ENCODE measurements at regions not wholly inside any gene's neighbourhood (a gene's known extent, or its start where the extent isn't known, plus 50 kb on each side); places are given as distances from the start of the nearest gene placed in this dataset.
A peak's percentile ranks its signal among the peaks of the same experiment; 100 is the strongest.

DNA sequence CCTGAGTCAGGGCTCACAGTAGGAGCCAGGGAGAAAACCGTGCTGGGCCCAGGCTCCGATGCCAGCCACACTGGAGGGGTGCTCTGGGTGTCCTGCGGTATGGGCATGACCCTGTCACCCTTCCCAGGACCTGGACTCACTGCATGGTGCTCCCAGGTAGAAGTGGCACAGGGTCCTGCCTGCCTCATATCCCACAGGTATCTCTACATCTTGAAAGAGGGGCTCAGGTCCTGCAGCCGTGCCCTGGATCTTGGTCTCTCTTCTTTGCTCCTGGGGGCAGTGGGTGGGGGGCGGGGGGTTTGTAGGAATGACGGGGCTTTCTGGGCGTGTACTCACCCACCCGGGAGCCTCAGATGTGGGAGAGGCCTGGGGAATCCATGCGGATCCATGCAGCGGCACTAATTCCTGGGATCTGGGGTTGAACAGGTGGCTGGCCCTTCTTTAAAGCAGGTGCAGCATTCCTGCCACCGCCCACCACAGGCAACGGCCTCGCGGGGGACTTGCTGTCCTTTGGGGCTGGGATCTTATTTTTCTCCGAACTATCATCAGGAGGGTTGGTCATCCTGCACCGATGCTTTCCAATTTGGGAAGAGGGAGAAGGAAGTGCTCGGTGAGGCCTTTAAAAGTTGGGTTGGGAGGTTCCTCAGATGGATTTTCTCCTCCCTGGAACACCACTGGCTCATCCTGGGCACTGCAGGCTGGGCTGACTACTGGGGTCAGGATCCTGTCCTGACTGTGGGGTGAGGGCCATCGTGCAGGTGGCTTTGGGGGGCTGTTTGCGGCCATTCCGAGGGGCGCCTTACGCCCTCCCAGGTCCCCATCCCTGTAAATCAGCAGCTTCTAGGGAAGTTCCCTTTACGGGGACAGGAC, 886.4 kb downstream of the BRD1 start:
- no peak for DNase-seq (ENCODE audit: low spot score)

GRCh38 chr22:48940266-48941032, 887.2 kb downstream of the BRD1 start:
- DNase-seq (ENCODE audit: low spot score) = no peak

- no peak for DNase-seq (ENCODE audit: low spot score)
Observed at GRCh38 chr22:48939441-48940265, 888.0 kb downstream of the BRD1 start.

DNA sequence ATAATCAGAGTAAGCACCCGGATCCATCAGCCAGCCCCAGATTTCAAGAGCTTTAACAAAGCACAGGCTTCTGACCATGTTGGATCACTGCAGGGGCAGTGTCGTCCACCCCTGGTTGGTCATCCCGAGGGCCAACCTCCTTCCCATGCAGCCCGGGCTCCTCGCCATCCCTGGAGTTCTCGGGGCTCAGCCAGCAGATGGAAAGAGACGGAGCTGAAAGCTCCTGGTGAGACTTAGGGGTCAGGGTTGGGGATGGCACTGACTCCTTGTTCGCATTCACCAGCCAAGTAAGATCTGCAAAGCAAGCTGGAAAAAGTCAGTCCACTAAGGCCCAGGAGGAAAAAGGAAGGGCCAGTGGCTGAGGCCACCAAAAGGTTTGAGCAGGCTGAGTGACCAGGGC, 888.9 kb downstream of the BRD1 start:
- no peak for DNase-seq (ENCODE audit: low spot score)

GRCh38 chr22:48937032-48937639, 890.5 kb downstream of the BRD1 start:
- DNase-seq (ENCODE audit: low spot score) = no peak

GRCh38 chr22:48936391-48936790, 891.3 kb downstream of the BRD1 start:
- no peak for DNase-seq (ENCODE audit: low spot score)

GRCh38 chr22:48934446-48934845, 893.2 kb downstream of the BRD1 start:
- DNase-seq (ENCODE audit: low spot score) = no peak

- no peak for DNase-seq (ENCODE audit: low spot score)
Observed at GRCh38 chr22:48931452-48931851, 896.2 kb downstream of the BRD1 start.

DNA sequence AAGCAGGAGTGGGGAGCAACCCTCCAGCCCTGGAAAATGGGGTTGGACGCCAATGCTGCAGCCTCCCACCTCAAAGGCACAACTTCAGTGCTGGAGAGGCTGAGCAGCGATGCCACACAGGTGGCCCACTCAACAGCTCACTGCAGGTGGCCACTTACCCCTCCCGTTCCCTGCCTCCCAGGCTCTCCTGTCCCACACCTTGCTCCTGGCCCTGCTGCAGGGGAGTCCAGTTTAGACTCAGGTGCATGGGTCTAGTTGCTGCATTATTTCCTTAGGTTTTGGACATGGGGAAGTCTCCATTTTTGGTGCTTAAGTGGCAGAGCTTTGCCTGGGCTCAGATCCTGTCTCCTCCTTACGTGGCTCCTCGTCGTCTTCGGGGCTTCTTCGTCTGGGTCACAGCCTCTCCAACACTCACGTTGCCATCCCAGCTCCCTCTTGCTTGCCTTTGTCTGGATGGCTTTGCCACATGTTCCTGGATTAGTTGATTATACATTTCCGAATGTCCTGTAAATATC, 898.3 kb downstream of the BRD1 start:
- no peak for DNase-seq (ENCODE audit: low spot score)

DNA sequence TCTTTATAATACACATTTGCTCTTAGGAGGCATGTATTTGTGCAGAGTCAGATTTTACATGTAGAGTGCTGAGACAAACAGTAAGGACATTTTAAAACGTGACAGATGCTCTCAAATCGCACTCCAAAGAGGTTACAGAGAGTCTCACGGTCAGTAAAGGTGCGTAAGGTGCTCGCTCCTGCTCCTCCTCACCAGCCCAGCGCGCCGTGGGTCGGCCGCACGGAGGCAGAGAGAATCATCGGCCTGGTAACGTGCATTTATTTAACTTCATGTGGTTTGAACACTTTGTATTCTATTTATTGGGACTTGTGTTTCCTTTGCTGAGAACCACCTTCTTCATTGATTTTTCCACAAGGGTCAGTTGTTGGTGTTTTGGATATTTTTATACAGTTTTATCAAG, 900.1 kb downstream of the BRD1 start:
- no peak for DNase-seq (ENCODE audit: low spot score)

- no peak for DNase-seq (ENCODE audit: low spot score)
Observed at GRCh38 chr22:48926643-48927042, 901.0 kb downstream of the BRD1 start.

DNA sequence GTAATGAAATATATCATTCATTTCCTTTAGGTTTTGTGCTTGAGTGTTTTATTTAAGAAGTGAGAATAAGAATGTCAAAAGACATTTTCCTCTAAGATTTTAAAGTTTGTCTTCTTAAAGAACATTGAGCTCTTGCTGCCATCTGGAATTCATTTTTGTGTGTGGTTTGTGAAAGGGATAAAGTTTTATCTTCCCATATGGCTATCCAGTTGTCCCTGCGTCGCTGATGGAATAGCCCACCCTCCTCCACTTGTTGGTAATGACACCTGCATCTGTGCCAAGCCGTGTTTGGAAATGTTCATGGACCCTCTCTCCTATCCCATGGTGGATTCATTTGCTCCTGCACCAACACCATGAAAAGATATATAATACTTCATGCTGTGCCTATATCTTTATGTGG, 901.5 kb downstream of the BRD1 start:
- DNase-seq (ENCODE audit: low spot score) = no peak

DNA sequence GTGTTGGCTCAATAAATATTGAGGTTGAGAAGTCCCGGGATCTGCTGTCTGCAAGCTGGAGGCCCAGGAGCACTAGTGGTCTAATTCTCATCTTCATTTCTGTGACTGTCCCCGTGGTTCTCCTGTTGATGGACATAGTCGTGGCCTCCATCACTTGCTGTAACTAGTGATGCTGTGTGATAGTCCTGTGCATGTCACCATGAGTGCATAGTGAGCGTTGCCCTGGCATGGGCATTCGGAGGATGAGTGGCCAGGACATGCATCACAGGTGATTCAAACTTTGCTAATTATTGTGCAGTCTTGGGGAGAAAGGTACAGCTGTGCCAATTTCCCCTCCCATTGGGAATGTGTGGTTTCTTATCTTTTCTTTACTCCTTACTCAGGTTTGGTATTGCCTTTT, 902.2 kb downstream of the BRD1 start:
- no peak for DNase-seq (ENCODE audit: low spot score)

DNA sequence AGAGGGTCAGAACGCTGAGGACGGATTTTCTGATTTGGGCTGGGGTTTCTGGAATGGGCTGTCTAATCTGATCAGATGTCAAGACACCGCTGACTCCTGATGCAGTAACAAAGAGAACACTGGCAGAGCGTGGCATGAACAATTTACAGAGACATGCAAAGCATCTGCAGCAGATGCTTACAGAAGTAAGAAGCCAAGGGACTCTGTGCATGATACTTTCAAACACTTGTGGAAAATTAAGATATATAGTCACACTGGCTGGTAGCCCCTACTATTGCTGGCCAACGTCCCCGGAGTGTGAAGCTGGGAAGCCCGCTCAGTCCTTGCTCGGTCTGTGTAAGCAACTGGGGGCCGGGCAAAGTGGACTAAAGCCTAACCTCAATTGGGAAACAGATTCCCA, 903.7 kb downstream of the BRD1 start:
- no peak for DNase-seq (ENCODE audit: low spot score)

DNA sequence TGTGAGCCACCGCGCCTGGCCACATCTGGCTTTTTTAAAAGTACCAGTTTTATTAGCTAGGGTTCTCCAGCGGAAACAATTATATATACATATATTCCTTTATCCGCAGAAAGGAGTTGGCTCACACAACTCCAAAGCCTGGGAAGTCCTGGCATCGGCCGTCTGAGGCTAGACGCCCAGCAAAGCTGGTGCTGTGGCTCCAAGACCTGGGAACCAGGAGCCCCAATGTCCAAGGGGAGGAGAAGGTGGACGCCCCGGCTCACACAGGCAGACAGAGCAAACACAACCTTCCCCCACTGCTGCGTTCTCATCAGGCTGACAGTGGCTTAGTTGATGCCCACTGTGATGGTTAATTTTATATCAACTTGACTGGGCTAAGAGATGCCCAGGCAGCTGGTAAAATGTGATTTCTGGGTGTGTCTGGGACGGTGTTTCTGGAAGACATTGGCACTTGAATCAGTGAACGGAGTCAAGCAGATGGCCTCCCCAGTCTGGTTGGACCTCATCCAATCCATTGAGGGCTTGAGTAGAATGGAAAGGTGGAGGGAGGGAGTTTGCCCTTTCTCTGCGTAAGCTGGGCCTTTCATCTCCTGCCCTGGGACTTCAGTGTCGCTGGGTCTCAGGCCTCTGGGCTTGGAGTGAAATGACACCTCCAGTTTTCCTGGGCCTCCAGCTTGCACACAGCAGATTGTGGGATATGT, 904.4 kb downstream of the BRD1 start:
- DNase-seq (ENCODE audit: low spot score) = no peak

- peak; percentile 91 for DNase-seq (ENCODE audit: low spot score)
Observed at GRCh38 chr22:48921411-48921903, 906.2 kb downstream of the BRD1 start.

DNA sequence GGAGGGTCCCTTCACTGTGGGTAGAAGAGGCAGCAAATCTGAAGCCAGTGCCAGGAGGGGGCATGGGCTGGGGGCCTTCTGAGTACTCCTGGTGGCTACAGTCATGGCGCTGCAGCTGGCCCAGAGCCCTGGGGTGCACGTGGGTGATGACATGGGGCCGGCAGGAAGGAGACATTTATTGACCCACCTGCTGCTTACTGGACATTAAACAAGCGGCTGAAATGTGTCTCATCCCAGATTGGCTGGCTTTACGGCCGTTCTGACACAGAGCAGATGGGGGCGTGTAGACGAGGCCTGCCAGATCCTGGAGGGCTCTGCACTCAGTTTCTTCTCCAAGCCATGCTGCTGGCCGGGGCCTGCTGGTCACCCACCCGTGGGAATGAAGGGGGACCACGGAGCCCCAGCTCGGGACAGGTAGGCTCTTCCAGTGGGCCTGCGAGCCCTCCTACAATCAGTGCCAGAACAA, 906.9 kb downstream of the BRD1 start:
- no peak for DNase-seq (ENCODE audit: low spot score)

DNA sequence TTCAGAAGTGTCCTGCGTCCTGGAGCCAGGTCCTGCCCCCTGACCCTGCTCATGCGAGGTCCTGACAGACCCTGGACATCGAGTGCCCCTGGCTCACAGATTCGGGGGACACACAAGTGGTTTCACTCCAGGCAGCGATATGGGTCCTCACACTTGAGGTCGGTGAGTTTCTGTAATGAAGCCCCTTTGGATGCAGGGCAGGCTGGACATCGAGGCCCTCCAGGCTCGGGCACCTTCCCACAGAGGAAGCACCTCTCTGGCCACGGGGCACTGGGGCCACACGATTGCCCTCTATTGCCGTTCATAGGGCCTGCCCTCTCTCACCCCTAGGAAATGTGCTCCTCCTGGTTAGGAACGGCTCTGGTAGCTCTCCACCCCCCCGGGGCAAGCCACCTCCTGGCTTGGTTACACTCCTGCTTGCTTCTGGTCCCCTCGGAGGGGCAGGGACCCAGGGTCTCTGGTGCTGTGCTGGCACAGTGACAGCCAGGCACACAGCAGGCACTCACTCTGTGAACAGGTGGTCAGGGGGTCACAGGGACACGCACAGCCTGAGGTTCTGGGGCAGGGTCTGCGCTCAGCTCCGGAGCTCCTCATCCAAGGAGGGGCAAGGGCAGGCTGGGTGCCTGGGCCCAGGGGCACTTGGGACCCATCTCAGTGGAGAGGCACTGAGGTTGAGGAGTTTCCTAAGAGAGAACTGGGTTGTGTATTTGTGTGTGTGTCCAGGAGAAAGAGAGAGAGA, 907.7 kb downstream of the BRD1 start:
- DNase-seq (ENCODE audit: low spot score) = no peak

DNA sequence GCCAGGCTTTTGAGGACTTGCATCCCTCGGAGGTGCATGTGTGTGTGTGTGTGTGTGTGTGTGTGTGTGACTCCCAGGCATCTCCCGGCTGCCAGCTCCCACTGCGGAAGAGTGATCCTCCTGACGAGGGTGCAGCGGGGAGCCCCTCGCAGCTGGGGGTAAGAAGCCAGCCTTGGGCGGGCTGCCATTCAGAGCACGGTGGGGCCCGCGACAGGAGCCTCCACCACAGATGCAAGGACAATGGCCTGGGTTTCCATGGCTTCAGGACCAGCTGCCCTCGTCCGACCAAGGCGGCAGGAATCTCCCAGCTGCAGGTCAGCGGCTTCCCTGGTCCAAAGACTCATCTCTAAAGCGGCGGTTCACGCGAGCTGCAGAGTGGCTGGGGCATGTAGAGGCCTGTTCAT, 908.5 kb downstream of the BRD1 start:
- DNase-seq (ENCODE audit: low spot score) = peak; percentile 33

- no peak for DNase-seq (ENCODE audit: low spot score)
Observed at GRCh38 chr22:48918585-48919186, 909.0 kb downstream of the BRD1 start.
